ENCODE measurements at regions not wholly inside any gene's neighbourhood (a gene's known extent, or its start where the extent isn't known, plus 50 kb on each side); places are given as distances from the start of the nearest gene placed in this dataset.
"Not testable (repeated sequence)": the region's sequence is repeated elsewhere in the genome, so short reads cannot be mapped to it uniquely, and the experiment has no call there.

GRCh38 chr13:21291840-21292239 is 115.4 kb downstream of the MRPL57 start:
- Histone ChIP-seq H3K4me2 (ENCODE audit: low read length) (no peak overlapping the region), H3K9ac (no peak overlapping the region), H3K4me1 (no peaks in the 10 kb centered on the region), H3K9me3 (ENCODE audit: control insufficient read depth, low read length) (no peaks in the 10 kb centered on the region), H2AFZ (no peak overlapping the region), H3K27ac (no peak overlapping the region), H3K4me3 (ENCODE audit: low read depth, low read length) (no peak overlapping the region), H3K36me3 (ENCODE audit: control insufficient read depth, insufficient read depth, low read length) (no peaks in the 10 kb centered on the region), H3K79me2 (no peaks in the 10 kb centered on the region), H3K27me3 (ENCODE audit: control insufficient read depth, insufficient read depth, low read length) (no peaks in the 10 kb centered on the region)
- TF ChIP-seq, protein P1, sequence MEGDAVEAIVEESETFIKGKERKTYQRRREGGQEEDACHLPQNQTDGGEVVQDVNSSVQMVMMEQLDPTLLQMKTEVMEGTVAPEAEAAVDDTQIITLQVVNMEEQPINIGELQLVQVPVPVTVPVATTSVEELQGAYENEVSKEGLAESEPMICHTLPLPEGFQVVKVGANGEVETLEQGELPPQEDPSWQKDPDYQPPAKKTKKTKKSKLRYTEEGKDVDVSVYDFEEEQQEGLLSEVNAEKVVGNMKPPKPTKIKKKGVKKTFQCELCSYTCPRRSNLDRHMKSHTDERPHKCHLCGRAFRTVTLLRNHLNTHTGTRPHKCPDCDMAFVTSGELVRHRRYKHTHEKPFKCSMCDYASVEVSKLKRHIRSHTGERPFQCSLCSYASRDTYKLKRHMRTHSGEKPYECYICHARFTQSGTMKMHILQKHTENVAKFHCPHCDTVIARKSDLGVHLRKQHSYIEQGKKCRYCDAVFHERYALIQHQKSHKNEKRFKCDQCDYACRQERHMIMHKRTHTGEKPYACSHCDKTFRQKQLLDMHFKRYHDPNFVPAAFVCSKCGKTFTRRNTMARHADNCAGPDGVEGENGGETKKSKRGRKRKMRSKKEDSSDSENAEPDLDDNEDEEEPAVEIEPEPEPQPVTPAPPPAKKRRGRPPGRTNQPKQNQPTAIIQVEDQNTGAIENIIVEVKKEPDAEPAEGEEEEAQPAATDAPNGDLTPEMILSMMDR (IDR thresholded peaks at IDR 0.05), result no peak

DNA sequence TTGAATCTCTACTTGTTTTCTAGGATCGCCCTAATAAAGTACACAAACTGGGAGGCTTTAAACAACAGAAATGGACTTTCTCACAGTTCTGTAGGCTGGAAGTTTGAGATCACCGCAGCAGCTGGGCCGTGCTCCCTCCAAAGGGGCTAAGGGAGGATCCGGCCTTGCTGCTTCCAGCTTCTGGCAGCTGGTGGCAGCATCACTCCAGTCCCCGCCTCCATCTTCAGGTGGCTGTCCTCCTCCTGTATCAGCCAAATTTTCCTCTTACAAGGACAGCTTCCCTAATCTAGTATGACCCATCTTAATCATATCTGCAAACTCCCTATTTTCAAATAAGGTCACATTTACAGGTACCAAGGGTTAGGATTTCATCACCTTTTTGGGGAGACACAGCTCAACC is 120.5 kb downstream of the MRPL57 start:
- not testable (repeated sequence) for H3K27me3 ChIP-seq (ENCODE audit: control insufficient read depth, insufficient read depth, low read length); H3K36me3 ChIP-seq (ENCODE audit: control insufficient read depth, insufficient read depth, low read length); H3K9me3 ChIP-seq (ENCODE audit: control insufficient read depth, low read length); H3K4me1 ChIP-seq; H3K79me2 ChIP-seq; H3K9ac ChIP-seq
- TF ChIP-seq, protein P1 (IDR thresholded peaks at IDR 0.05), result peak; percentile 45
- Histone ChIP-seq H3K27ac (peak overlapping the region; percentile 81), H3K4me2 (ENCODE audit: low read length) (peak overlapping the region; percentile 95), H3K4me3 (ENCODE audit: low read depth, low read length) (peak overlapping the region; percentile 81), H2AFZ (peak overlapping the region; percentile 81)

DNA sequence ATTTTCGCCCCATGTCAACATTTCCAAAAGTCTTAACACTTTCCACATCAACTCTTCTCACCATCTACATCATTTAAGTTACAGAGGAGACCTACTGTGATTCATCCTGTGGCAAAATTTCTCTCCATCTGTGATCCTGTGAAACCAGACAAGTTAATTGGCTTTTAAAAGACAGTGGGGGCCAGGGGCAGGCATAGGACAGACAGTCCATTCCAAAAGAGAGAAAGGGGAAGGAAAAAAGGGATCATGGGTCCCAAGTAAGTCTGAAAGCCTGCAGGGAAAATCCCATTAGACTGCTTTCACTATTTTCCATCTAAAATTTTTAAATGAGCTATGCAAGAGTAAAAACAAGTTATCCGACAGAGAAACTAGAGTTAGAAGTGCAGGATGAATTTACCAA is 121.0 kb downstream of the MRPL57 start:
- TF ChIP-seq, protein P1 (IDR thresholded peaks at IDR 0.05), result no peak
- peak overlapping the region; percentile 95 for H3K4me2 ChIP-seq (ENCODE audit: low read length)
- peak overlapping the region; percentile 81 for H3K27ac ChIP-seq
- no peak overlapping the region for H3K9ac ChIP-seq
- peak overlapping the region; percentile 81 for H3K4me3 ChIP-seq (ENCODE audit: low read depth, low read length)
- H2AFZ ChIP-seq, result peak overlapping the region; percentile 81
- peaks cover 3% of the 10 kb centered on the region for H3K4me1 ChIP-seq
- H3K27me3 ChIP-seq (ENCODE audit: control insufficient read depth, insufficient read depth, low read length), result no peaks in the 10 kb centered on the region
- H3K79me2 ChIP-seq, result peaks cover 6% of the 10 kb centered on the region
- no peaks in the 10 kb centered on the region for H3K36me3 ChIP-seq (ENCODE audit: control insufficient read depth, insufficient read depth, low read length)
- no peaks in the 10 kb centered on the region for H3K9me3 ChIP-seq (ENCODE audit: control insufficient read depth, low read length)

GRCh38 chr13:21297914-21298831 is 121.7 kb downstream of the MRPL57 start:
- H3K79me2 ChIP-seq, result peaks cover 6% of the 10 kb centered on the region
- TF ChIP-seq, protein P1 (IDR thresholded peaks at IDR 0.05), result peak; percentile 84
- H3K4me1 ChIP-seq, result peaks cover 3% of the 10 kb centered on the region
- peak overlapping the region; percentile 81 for H3K27ac ChIP-seq
- no peak overlapping the region for H3K9ac ChIP-seq
- peak overlapping the region; percentile 95 for H3K4me2 ChIP-seq (ENCODE audit: low read length)
- no peaks in the 10 kb centered on the region for H3K9me3 ChIP-seq (ENCODE audit: control insufficient read depth, low read length)
- no peaks in the 10 kb centered on the region for H3K27me3 ChIP-seq (ENCODE audit: control insufficient read depth, insufficient read depth, low read length)
- H3K36me3 ChIP-seq (ENCODE audit: control insufficient read depth, insufficient read depth, low read length), result no peaks in the 10 kb centered on the region
- H2AFZ ChIP-seq, result peak overlapping the region; percentile 81
- peak overlapping the region; percentile 81 for H3K4me3 ChIP-seq (ENCODE audit: low read depth, low read length)
